WTC11 (cell line): ENCODE measurements at regions not wholly inside any gene's neighbourhood (a gene's known extent, or its start where the extent isn't known, plus 50 kb on each side); places are given as distances from the start of the nearest gene placed in this dataset.

ENCODE experiments used
- CREB1 ChIP-seq: sonication (generic); formaldehyde crosslinking; IDR thresholded peaks from 2 replicates; pipeline ENCODE4 v1.8.0; 2023; ENCODE audit warnings: mild to moderate bottlenecking, missing genetic modification reagents
- EMX1 ChIP-seq: fragments of 250-450 bp; sonication (Bioruptor Pico); IDR thresholded peaks from 2 replicates; pipeline ENCODE4 v1.8.0; 2021; ENCODE audit warnings: mild to moderate bottlenecking
- FOXJ3 ChIP-seq: sonication (generic); formaldehyde crosslinking; IDR thresholded peaks from 2 replicates; pipeline ENCODE4 v1.9.0; 2021; ENCODE audit warnings: missing genetic modification reagents, mild to moderate bottlenecking, borderline replicate concordance
- GABPB1 ChIP-seq: sonication (generic); formaldehyde crosslinking; IDR thresholded peaks from 2 replicates; pipeline ENCODE4 v1.8.1; 2023; ENCODE audit warnings: mild to moderate bottlenecking, missing genetic modification reagents
- TF ChIP-seq, protein P1 (sequence below): sonication (generic); formaldehyde crosslinking; IDR thresholded peaks from 2 replicates; pipeline ENCODE4 v1.8.1; 2023; ENCODE audit warnings: mild to moderate bottlenecking, missing genetic modification reagents, moderate library complexity
- TF ChIP-seq, protein P2 (sequence below): fragments of 200-600 bp; IDR thresholded peaks from 2 replicates; pipeline ENCODE4 v1.8.0; 2022; ENCODE audit warnings: antibody characterized with exemption
- TF ChIP-seq, protein P3 (sequence below): sonication (generic); formaldehyde crosslinking; IDR thresholded peaks from 2 replicates; pipeline ENCODE4 v1.8.1; 2022; ENCODE audit warnings: missing genetic modification reagents, borderline replicate concordance
- TF ChIP-seq, protein P4 (sequence below): sonication (generic); formaldehyde crosslinking; IDR thresholded peaks from 2 replicates; pipeline ENCODE4 v1.8.0; 2022; ENCODE audit warnings: missing genetic modification reagents
- TF ChIP-seq, protein P5 (sequence below): sonication (generic); formaldehyde crosslinking; conservative IDR thresholded peaks from 2 replicates; pipeline ENCODE4 v1.8.1; 2023; ENCODE audit warnings: mild to moderate bottlenecking, low read depth, missing genetic modification reagents, moderate library complexity
- TF ChIP-seq, protein P6 (sequence below): sonication (generic); formaldehyde crosslinking; IDR thresholded peaks from 2 replicates; pipeline ENCODE4 v1.8.0; 2022; ENCODE audit warnings: mild to moderate bottlenecking, missing genetic modification reagents
- TF ChIP-seq, protein P7 (sequence below): sonication (generic); formaldehyde crosslinking; IDR thresholded peaks from 2 replicates; pipeline ENCODE4 v1.8.0; 2023; ENCODE audit warnings: missing genetic modification reagents, mild to moderate bottlenecking, borderline replicate concordance
- TF ChIP-seq, protein P8 (sequence below): sonication (generic); formaldehyde crosslinking; IDR thresholded peaks from 2 replicates; pipeline ENCODE4 v1.8.1; 2022; ENCODE audit warnings: mild to moderate bottlenecking, missing genetic modification reagents, moderate library complexity, borderline replicate concordance

DNA sequence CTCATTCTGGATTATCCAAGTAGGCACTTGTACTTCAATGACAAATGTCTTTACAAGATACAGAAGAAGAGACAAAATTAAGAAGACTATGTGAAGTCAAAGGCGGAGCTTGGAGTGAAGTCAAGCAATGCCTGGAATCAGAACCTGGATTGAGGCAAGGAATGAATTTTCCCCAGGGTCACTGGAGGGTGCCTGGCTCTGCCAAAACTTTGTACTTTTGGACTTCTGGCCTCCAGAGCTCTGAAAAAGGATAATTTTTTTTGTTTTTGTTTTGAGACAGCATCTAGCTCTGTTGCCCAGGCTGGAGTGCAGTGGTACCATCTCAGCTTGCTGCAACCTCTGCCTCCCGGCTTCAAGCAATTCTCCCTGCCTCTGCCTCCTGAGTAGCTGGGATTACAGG lies 119.3 kb upstream of the AGBL1 start:
- TF ChIP-seq, protein P1, sequence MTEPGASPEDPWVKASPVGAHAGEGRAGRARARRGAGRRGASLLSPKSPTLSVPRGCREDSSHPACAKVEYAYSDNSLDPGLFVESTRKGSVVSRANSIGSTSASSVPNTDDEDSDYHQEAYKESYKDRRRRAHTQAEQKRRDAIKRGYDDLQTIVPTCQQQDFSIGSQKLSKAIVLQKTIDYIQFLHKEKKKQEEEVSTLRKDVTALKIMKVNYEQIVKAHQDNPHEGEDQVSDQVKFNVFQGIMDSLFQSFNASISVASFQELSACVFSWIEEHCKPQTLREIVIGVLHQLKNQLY (CRISPR knock-in tag) = no peak
- no peak for TF ChIP-seq GABPB1 (CRISPR knock-in tag)
- TF ChIP-seq CREB1 (CRISPR knock-in tag) = no peak
- no peak for TF ChIP-seq EMX1 (CRISPR knock-in tag)
- TF ChIP-seq, protein P2, sequence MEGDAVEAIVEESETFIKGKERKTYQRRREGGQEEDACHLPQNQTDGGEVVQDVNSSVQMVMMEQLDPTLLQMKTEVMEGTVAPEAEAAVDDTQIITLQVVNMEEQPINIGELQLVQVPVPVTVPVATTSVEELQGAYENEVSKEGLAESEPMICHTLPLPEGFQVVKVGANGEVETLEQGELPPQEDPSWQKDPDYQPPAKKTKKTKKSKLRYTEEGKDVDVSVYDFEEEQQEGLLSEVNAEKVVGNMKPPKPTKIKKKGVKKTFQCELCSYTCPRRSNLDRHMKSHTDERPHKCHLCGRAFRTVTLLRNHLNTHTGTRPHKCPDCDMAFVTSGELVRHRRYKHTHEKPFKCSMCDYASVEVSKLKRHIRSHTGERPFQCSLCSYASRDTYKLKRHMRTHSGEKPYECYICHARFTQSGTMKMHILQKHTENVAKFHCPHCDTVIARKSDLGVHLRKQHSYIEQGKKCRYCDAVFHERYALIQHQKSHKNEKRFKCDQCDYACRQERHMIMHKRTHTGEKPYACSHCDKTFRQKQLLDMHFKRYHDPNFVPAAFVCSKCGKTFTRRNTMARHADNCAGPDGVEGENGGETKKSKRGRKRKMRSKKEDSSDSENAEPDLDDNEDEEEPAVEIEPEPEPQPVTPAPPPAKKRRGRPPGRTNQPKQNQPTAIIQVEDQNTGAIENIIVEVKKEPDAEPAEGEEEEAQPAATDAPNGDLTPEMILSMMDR = no peak
- TF ChIP-seq, protein P3, sequence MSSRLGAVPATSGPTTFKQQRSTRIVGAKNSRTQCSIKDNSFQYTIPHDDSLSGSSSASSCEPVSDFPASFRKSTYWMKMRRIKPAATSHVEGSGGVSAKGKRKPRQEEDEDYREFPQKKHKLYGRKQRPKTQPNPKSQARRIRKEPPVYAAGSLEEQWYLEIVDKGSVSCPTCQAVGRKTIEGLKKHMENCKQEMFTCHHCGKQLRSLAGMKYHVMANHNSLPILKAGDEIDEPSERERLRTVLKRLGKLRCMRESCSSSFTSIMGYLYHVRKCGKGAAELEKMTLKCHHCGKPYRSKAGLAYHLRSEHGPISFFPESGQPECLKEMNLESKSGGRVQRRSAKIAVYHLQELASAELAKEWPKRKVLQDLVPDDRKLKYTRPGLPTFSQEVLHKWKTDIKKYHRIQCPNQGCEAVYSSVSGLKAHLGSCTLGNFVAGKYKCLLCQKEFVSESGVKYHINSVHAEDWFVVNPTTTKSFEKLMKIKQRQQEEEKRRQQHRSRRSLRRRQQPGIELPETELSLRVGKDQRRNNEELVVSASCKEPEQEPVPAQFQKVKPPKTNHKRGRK (CRISPR knock-in tag) = no peak
- TF ChIP-seq, protein P4, sequence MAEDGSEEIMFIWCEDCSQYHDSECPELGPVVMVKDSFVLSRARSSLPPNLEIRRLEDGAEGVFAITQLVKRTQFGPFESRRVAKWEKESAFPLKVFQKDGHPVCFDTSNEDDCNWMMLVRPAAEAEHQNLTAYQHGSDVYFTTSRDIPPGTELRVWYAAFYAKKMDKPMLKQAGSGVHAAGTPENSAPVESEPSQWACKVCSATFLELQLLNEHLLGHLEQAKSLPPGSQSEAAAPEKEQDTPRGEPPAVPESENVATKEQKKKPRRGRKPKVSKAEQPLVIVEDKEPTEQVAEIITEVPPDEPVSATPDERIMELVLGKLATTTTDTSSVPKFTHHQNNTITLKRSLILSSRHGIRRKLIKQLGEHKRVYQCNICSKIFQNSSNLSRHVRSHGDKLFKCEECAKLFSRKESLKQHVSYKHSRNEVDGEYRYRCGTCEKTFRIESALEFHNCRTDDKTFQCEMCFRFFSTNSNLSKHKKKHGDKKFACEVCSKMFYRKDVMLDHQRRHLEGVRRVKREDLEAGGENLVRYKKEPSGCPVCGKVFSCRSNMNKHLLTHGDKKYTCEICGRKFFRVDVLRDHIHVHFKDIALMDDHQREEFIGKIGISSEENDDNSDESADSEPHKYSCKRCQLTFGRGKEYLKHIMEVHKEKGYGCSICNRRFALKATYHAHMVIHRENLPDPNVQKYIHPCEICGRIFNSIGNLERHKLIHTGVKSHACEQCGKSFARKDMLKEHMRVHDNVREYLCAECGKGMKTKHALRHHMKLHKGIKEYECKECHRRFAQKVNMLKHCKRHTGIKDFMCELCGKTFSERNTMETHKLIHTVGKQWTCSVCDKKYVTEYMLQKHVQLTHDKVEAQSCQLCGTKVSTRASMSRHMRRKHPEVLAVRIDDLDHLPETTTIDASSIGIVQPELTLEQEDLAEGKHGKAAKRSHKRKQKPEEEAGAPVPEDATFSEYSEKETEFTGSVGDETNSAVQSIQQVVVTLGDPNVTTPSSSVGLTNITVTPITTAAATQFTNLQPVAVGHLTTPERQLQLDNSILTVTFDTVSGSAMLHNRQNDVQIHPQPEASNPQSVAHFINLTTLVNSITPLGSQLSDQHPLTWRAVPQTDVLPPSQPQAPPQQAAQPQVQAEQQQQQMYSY (CRISPR knock-in tag) = no peak
- no peak for TF ChIP-seq FOXJ3
- TF ChIP-seq, protein P5, sequence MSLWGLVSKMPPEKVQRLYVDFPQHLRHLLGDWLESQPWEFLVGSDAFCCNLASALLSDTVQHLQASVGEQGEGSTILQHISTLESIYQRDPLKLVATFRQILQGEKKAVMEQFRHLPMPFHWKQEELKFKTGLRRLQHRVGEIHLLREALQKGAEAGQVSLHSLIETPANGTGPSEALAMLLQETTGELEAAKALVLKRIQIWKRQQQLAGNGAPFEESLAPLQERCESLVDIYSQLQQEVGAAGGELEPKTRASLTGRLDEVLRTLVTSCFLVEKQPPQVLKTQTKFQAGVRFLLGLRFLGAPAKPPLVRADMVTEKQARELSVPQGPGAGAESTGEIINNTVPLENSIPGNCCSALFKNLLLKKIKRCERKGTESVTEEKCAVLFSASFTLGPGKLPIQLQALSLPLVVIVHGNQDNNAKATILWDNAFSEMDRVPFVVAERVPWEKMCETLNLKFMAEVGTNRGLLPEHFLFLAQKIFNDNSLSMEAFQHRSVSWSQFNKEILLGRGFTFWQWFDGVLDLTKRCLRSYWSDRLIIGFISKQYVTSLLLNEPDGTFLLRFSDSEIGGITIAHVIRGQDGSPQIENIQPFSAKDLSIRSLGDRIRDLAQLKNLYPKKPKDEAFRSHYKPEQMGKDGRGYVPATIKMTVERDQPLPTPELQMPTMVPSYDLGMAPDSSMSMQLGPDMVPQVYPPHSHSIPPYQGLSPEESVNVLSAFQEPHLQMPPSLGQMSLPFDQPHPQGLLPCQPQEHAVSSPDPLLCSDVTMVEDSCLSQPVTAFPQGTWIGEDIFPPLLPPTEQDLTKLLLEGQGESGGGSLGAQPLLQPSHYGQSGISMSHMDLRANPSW = no peak
- TF ChIP-seq, protein P6, sequence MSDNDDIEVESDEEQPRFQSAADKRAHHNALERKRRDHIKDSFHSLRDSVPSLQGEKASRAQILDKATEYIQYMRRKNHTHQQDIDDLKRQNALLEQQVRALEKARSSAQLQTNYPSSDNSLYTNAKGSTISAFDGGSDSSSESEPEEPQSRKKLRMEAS (CRISPR knock-in tag) = no peak
- TF ChIP-seq, protein P7, sequence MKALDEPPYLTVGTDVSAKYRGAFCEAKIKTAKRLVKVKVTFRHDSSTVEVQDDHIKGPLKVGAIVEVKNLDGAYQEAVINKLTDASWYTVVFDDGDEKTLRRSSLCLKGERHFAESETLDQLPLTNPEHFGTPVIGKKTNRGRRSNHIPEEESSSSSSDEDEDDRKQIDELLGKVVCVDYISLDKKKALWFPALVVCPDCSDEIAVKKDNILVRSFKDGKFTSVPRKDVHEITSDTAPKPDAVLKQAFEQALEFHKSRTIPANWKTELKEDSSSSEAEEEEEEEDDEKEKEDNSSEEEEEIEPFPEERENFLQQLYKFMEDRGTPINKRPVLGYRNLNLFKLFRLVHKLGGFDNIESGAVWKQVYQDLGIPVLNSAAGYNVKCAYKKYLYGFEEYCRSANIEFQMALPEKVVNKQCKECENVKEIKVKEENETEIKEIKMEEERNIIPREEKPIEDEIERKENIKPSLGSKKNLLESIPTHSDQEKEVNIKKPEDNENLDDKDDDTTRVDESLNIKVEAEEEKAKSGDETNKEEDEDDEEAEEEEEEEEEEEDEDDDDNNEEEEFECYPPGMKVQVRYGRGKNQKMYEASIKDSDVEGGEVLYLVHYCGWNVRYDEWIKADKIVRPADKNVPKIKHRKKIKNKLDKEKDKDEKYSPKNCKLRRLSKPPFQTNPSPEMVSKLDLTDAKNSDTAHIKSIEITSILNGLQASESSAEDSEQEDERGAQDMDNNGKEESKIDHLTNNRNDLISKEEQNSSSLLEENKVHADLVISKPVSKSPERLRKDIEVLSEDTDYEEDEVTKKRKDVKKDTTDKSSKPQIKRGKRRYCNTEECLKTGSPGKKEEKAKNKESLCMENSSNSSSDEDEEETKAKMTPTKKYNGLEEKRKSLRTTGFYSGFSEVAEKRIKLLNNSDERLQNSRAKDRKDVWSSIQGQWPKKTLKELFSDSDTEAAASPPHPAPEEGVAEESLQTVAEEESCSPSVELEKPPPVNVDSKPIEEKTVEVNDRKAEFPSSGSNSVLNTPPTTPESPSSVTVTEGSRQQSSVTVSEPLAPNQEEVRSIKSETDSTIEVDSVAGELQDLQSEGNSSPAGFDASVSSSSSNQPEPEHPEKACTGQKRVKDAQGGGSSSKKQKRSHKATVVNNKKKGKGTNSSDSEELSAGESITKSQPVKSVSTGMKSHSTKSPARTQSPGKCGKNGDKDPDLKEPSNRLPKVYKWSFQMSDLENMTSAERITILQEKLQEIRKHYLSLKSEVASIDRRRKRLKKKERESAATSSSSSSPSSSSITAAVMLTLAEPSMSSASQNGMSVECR (CRISPR knock-in tag) = no peak
- TF ChIP-seq, protein P8, sequence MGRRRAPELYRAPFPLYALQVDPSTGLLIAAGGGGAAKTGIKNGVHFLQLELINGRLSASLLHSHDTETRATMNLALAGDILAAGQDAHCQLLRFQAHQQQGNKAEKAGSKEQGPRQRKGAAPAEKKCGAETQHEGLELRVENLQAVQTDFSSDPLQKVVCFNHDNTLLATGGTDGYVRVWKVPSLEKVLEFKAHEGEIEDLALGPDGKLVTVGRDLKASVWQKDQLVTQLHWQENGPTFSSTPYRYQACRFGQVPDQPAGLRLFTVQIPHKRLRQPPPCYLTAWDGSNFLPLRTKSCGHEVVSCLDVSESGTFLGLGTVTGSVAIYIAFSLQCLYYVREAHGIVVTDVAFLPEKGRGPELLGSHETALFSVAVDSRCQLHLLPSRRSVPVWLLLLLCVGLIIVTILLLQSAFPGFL (CRISPR knock-in tag) = no peak
